Neural cell (in vitro differentiated cells): ENCODE measurements at regions not wholly inside any gene's neighbourhood (a gene's known extent, or its start where the extent isn't known, plus 50 kb on each side); places are given as distances from the start of the nearest gene placed in this dataset.

Source experiments
- H2AFZ ChIP-seq: fragments of 200-600, 300-800 bp; sonication (generic), shearing (Covaris generic); 2 replicates; pipeline ENCODE4 v1.6.0; 2014; ENCODE audit warnings: low read depth, mild to moderate bottlenecking, antibody characterized with exemption, low read length, moderate library complexity
- H3F3A ChIP-seq: fragments of 200-600 bp; shearing (Covaris generic); 2 replicates; pipeline ENCODE4 v1.6.1; 2016; ENCODE audit warnings: mild to moderate bottlenecking, moderate library complexity, mixed read lengths, antibody characterized with exemption, low read length; ENCODE audit not compliant: insufficient read depth, poor library complexity, severe bottlenecking
- H3K27ac ChIP-seq: fragments of 200-600, 300-800 bp; sonication (generic), shearing (Covaris generic); 2 replicates; pipeline ENCODE4 v1.5.1; 2014; ENCODE audit warnings: mild to moderate bottlenecking, low read length, moderate library complexity
- H3K27me3 ChIP-seq: fragments of 300-800, 200-600 bp; sonication (generic), shearing (Covaris generic); 2 replicates; pipeline ENCODE4 v1.6.0; 2014; ENCODE audit warnings: mild to moderate bottlenecking, low read depth, low read length, moderate library complexity; ENCODE audit not compliant: insufficient read depth
- H3K36me3 ChIP-seq: fragments of 300-800, 200-600 bp; sonication (generic), shearing (Covaris generic); 2 replicates; pipeline ENCODE4 v1.5.1; 2014; ENCODE audit warnings: mild to moderate bottlenecking, antibody characterized with exemption, low read length, moderate library complexity; ENCODE audit not compliant: insufficient read depth
- H3K4me2 ChIP-seq: fragments of 300-800, 200-600 bp; sonication (generic), shearing (Covaris generic); 2 replicates; pipeline ENCODE4 v1.6.0; 2014; ENCODE audit warnings: mild to moderate bottlenecking, low read length
- H3K4me3 ChIP-seq: fragments of 300-800, 200-600 bp; sonication (generic), shearing (Covaris generic); 2 replicates; pipeline ENCODE4 v1.5.1; 2014; ENCODE audit warnings: mild to moderate bottlenecking, low read length, moderate library complexity
- H3K79me2 ChIP-seq: fragments of 200-600 bp; shearing (Covaris generic); replicated peaks from 2 replicates; pipeline ENCODE4 v1.6.0; 2014; ENCODE audit warnings: mild to moderate bottlenecking, low read length, moderate library complexity; ENCODE audit not compliant: insufficient read depth
- H3K9ac ChIP-seq: fragments of 300-800, 200-600 bp; sonication (generic), shearing (Covaris generic); 2 replicates; pipeline ENCODE4 v1.6.1; 2016; ENCODE audit warnings: mild to moderate bottlenecking, low read length, mixed read lengths
- H3K9me2 ChIP-seq: fragments of 200-600 bp; shearing (Covaris generic); 2 replicates; pipeline ENCODE4 v1.6.1; 2016; ENCODE audit warnings: mild to moderate bottlenecking, low read length, mixed read lengths; ENCODE audit not compliant: insufficient read depth
- H3K9me3 ChIP-seq: fragments of 200-600, 300-800 bp; sonication (generic), shearing (Covaris generic); 2 replicates; pipeline ENCODE4 v1.6.1; 2016; ENCODE audit warnings: mild to moderate bottlenecking, mixed run types, low read length, moderate library complexity, mixed read lengths
- H4K20me1 ChIP-seq: fragments of 200-600 bp; shearing (Covaris generic); 2 replicates; pipeline ENCODE4 v1.6.1; 2016; ENCODE audit warnings: mild to moderate bottlenecking, mixed run types; ENCODE audit not compliant: insufficient read depth
- EP300 ChIP-seq: fragments of 450-650 bp; conservative IDR thresholded peaks from 2 replicates; pipeline ENCODE4 v1.6.1; 2014; ENCODE audit warnings: antibody characterized with exemption, mild to moderate bottlenecking, moderate library complexity; ENCODE audit not compliant: poor library complexity, severe bottlenecking
- EZH2 ChIP-seq: fragments of 200-600, 300-800 bp; shearing (Covaris generic), sonication (generic); IDR thresholded peaks from 2 replicates; pipeline ENCODE4 v1.6.1; 2014; ENCODE audit warnings: antibody characterized with exemption, low read length, borderline replicate concordance, mild to moderate bottlenecking; ENCODE audit not compliant: insufficient read depth, poor library complexity, severe bottlenecking
- MXI1 ChIP-seq: fragments of 450-650 bp; conservative IDR thresholded peaks from 2 replicates; pipeline ENCODE4 v1.6.1; 2014; ENCODE audit warnings: antibody characterized with exemption, mild to moderate bottlenecking; ENCODE audit not compliant: poor library complexity, severe bottlenecking
- POLR2AphosphoS5 ChIP-seq: IDR thresholded peaks from 2 replicates; pipeline ENCODE4 v1.6.1; 2012
- RAD21 ChIP-seq: fragments of 450-650 bp; conservative IDR thresholded peaks from 2 replicates; pipeline ENCODE4 v1.6.1; 2014; ENCODE audit warnings: antibody characterized with exemption, mild to moderate bottlenecking, moderate library complexity
- SMC3 ChIP-seq: fragments of 450-650 bp; conservative IDR thresholded peaks from 2 replicates; pipeline ENCODE4 v1.6.1; 2014; ENCODE audit warnings: antibody characterized with exemption, mild to moderate bottlenecking, moderate library complexity; ENCODE audit not compliant: poor library complexity
- TAF1 ChIP-seq: IDR thresholded peaks from 2 replicates; pipeline ENCODE4 v1.6.1; 2012; ENCODE audit warnings: low read depth
- TF ChIP-seq, protein P1 (sequence below): IDR thresholded peaks from 2 replicates; pipeline ENCODE4 v1.6.1; 2012; ENCODE audit warnings: borderline replicate concordance
- TF ChIP-seq, protein P2 (sequence below): fragments of 450-650 bp; IDR thresholded peaks from 2 replicates; pipeline ENCODE4 v1.5.1; 2014; ENCODE audit warnings: antibody characterized with exemption, mild to moderate bottlenecking, moderate library complexity; ENCODE audit not compliant: poor library complexity, severe bottlenecking

DNA sequence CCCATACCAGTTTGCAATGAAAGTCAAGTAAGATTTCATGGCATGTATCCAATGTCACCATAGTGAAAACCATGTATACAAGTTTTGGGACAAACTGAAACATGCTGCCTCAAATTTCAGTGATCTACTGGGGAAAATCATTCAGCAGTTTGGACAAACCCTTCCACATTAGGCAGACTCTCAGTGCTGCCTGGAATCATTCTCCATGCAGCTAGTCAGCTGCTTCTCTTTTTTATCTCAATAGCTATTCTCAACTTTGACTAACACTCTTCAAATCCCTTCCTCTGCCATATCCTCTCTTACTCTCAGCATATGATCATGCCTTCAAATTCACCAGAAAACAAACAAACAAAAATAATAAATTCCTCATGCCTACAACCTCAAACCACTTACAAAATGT is 323.3 kb downstream of the MAN2A1 start:
- no peaks in the 10 kb centered on the region for H4K20me1 ChIP-seq
- H3K36me3 ChIP-seq, result no peaks in the 10 kb centered on the region
- H2AFZ ChIP-seq, result no peak overlapping the region
- TF ChIP-seq RAD21 (no peak), SMC3 (no peak), TAF1 (no peak), EP300 (no peak), MXI1 (no peak)
- TF ChIP-seq, protein P1, sequence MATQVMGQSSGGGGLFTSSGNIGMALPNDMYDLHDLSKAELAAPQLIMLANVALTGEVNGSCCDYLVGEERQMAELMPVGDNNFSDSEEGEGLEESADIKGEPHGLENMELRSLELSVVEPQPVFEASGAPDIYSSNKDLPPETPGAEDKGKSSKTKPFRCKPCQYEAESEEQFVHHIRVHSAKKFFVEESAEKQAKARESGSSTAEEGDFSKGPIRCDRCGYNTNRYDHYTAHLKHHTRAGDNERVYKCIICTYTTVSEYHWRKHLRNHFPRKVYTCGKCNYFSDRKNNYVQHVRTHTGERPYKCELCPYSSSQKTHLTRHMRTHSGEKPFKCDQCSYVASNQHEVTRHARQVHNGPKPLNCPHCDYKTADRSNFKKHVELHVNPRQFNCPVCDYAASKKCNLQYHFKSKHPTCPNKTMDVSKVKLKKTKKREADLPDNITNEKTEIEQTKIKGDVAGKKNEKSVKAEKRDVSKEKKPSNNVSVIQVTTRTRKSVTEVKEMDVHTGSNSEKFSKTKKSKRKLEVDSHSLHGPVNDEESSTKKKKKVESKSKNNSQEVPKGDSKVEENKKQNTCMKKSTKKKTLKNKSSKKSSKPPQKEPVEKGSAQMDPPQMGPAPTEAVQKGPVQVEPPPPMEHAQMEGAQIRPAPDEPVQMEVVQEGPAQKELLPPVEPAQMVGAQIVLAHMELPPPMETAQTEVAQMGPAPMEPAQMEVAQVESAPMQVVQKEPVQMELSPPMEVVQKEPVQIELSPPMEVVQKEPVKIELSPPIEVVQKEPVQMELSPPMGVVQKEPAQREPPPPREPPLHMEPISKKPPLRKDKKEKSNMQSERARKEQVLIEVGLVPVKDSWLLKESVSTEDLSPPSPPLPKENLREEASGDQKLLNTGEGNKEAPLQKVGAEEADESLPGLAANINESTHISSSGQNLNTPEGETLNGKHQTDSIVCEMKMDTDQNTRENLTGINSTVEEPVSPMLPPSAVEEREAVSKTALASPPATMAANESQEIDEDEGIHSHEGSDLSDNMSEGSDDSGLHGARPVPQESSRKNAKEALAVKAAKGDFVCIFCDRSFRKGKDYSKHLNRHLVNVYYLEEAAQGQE, result no peak
- H3F3A ChIP-seq, result no peaks in the 10 kb centered on the region
- H3K79me2 ChIP-seq, result no peaks in the 10 kb centered on the region
- no peaks in the 10 kb centered on the region for H3K9me3 ChIP-seq
- H3K4me3 ChIP-seq, result no peak overlapping the region
- no peaks in the 10 kb centered on the region for H3K27me3 ChIP-seq
- H3K27ac ChIP-seq, result no peak overlapping the region
- no peak overlapping the region for H3K9ac ChIP-seq
- no peak overlapping the region for H3K4me2 ChIP-seq
- no peaks in the 10 kb centered on the region for H3K9me2 ChIP-seq

DNA sequence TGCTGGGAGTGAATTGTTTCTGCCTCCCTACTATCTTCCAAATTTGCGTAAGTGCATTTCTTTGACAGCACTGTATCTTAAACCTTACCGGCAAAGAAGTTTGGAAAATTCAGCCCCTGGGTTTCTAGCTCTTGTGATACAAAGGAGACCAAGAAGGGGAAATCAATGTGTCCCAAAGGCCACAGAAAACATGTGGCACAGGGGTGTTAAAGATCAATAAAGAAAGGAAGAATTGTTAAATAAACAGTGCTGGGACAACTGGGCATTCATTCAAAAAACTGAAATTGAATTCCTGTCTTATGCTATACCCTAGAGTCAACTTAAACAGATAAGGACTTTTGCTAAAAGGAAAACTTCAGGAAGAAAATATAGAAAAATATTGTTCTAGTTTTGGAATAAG is 328.1 kb downstream of the MAN2A1 start:
- TF ChIP-seq POLR2AphosphoS5, result no peak
- TF ChIP-seq, protein P2, sequence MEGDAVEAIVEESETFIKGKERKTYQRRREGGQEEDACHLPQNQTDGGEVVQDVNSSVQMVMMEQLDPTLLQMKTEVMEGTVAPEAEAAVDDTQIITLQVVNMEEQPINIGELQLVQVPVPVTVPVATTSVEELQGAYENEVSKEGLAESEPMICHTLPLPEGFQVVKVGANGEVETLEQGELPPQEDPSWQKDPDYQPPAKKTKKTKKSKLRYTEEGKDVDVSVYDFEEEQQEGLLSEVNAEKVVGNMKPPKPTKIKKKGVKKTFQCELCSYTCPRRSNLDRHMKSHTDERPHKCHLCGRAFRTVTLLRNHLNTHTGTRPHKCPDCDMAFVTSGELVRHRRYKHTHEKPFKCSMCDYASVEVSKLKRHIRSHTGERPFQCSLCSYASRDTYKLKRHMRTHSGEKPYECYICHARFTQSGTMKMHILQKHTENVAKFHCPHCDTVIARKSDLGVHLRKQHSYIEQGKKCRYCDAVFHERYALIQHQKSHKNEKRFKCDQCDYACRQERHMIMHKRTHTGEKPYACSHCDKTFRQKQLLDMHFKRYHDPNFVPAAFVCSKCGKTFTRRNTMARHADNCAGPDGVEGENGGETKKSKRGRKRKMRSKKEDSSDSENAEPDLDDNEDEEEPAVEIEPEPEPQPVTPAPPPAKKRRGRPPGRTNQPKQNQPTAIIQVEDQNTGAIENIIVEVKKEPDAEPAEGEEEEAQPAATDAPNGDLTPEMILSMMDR, result no peak
- Histone ChIP-seq H3K4me2 (no peak overlapping the region), H2AFZ (no peak overlapping the region), H3K9me2 (no peaks in the 10 kb centered on the region), H3K9ac (no peak overlapping the region), H3K27ac (no peak overlapping the region), H3K9me3 (no peaks in the 10 kb centered on the region), H3F3A (no peaks in the 10 kb centered on the region), H3K79me2 (no peaks in the 10 kb centered on the region), H4K20me1 (no peaks in the 10 kb centered on the region), H3K36me3 (no peaks in the 10 kb centered on the region), H3K27me3 (no peaks in the 10 kb centered on the region), H3K4me3 (no peak overlapping the region)

DNA sequence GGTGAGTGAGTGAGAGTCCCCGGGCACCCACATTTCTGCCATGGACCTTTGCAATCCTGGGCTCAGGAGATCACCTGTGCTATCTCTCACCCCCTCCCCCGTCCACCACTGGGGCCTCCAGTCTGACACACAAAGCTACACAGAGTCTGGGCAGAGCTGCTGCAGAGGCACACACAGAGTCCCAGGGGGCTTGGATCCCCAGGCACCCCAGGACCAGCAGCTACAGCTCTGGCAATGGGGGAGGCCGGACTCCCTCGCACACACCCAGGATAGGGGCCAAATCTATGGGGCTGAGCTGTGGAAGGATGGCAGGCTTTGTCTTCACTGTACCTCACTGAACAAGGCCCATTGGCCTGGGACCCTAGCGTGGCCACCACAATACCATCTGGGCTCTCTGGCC is 328.8 kb downstream of the MAN2A1 start:
- Histone ChIP-seq H3K4me3 (no peak overlapping the region), H3K36me3 (no peaks in the 10 kb centered on the region), H3K27me3 (no peaks in the 10 kb centered on the region), H3K79me2 (no peaks in the 10 kb centered on the region), H3K9me2 (no peaks in the 10 kb centered on the region), H3K4me2 (no peak overlapping the region), H2AFZ (no peak overlapping the region), H3K9ac (no peak overlapping the region), H4K20me1 (no peaks in the 10 kb centered on the region), H3K9me3 (no peaks in the 10 kb centered on the region), H3F3A (no peaks in the 10 kb centered on the region), H3K27ac (no peak overlapping the region)
- TF ChIP-seq MXI1 (no peak), EZH2 (no peak), TAF1 (no peak)
